HepG2 (cell line): ENCODE measurements at regions not wholly inside any gene's neighbourhood (a gene's known extent, or its start where the extent isn't known, plus 50 kb on each side); places are given as distances from the start of the nearest gene placed in this dataset.

Experiments used
- CEBPG ChIP-seq: IDR thresholded peaks from 2 replicates; pipeline ENCODE4 v1.6.1; 2016
- POLR2A ChIP-seq, 2 experiments: IDR thresholded peaks; 2 replicates each; pipeline ENCODE4 v1.6.1; 2011; ENCODE audit warnings: low read depth in 2 of 2, low read length in 2 of 2, mild to moderate bottlenecking in 1 of 2, moderate library complexity in 1 of 2; ENCODE audit not compliant: insufficient read depth in 1 of 2
- ZFP41 ChIP-seq: sonication (generic); formaldehyde crosslinking; IDR thresholded peaks from 2 replicates; pipeline ENCODE4 v1.4.0; 2020; ENCODE audit warnings: mild to moderate bottlenecking, missing genetic modification reagents, borderline replicate concordance

GRCh38 chr2:122266636-122267035 is 511.2 kb downstream of the TSN start:
- TF ChIP-seq POLR2A (IDR thresholded peaks at IDR 0.05; ENCODE audit: insufficient read depth in 1 of 2, low read depth in 2 of 2, low read length in 2 of 2) (no peak), ZFP41 (no peak), CEBPG (CRISPR knock-in tag) (no peak)
